SK-N-SH (cell line): ENCODE measurements at regions not wholly inside any gene's neighbourhood (a gene's known extent, or its start where the extent isn't known, plus 50 kb on each side); places are given as distances from the start of the nearest gene placed in this dataset.

Source experiments
- CTCF ChIA-PET: fragments of 300-600, 350-600 bp; formaldehyde crosslinking; extraction: SDS; loops from one replicate; lab custom pipeline; 2021; lab: Yijun Ruan, JAX
- POLR2A ChIA-PET: fragments of 350-600 bp; sonication (Branson Sonifier 250); formaldehyde crosslinking; extraction: SDS; loops from one replicate; lab custom pipeline; 2020; ENCODE audit warnings: antibody characterized with exemption, inconsistent platforms; lab: Yijun Ruan, JAX
- DNase-seq: peaks from one replicate; pipeline ENCODE4 v3.0.0; 2012
- H2AFZ ChIP-seq: fragments of 200-600 bp; sonication (generic); 2 replicates; pipeline ENCODE4 v1.8.1; 2016; ENCODE audit warnings: antibody characterized with exemption, mild to moderate bottlenecking, low read depth
- H3F3A ChIP-seq: fragments of 200-600 bp; sonication (generic); replicated peaks from 2 replicates; pipeline ENCODE3; 2016; ENCODE audit warnings: antibody characterized with exemption, mild to moderate bottlenecking; ENCODE audit not compliant: insufficient read depth
- H3K27ac ChIP-seq, 2 experiments: fragments of 200-500 bp in 1 of 2; fragments of 200-600 bp in 1 of 2; sonication (Bioruptor generic) in 1 of 2; sonication (generic), shearing (Covaris generic) in 1 of 2; 2 replicates each; pipeline versions ENCODE4 v1.5.1 to v1.6.1; 2014 to 2016; ENCODE audit warnings: low read depth in 2 of 2, inconsistent platforms in 1 of 2, low read length in 1 of 2, mild to moderate bottlenecking in 1 of 2, mixed read lengths in 1 of 2
- H3K27me3 ChIP-seq: fragments of 200-600 bp; sonication (generic), shearing (Covaris generic); 2 replicates; pipeline ENCODE4 v1.6.1; 2016; ENCODE audit warnings: mixed run types; ENCODE audit not compliant: insufficient read depth
- H3K36me3 ChIP-seq, 2 experiments: fragments of 200-500 bp in 1 of 2; fragments of 200-600 bp in 1 of 2; sonication (Bioruptor generic) in 1 of 2; sonication (generic) in 1 of 2; replicated peaks in 1 of 2; 2 replicates each; pipeline versions ENCODE3 to v1.5.1; 2014 to 2016; ENCODE audit warnings: low read length in 1 of 2, mild to moderate bottlenecking in 1 of 2; ENCODE audit not compliant: insufficient read depth in 2 of 2, control insufficient read depth in 1 of 2
- H3K4me1 ChIP-seq, 2 experiments: fragments of 200-500 bp in 1 of 2; fragments of 200-600 bp in 1 of 2; sonication (Bioruptor generic) in 1 of 2; sonication (generic), shearing (Covaris generic) in 1 of 2; 2 replicates each; pipeline versions ENCODE4 v1.5.1 to v1.6.1; 2014 to 2016; ENCODE audit warnings: low read depth in 1 of 2, low read length in 1 of 2, mixed run types in 1 of 2; ENCODE audit not compliant: insufficient read depth in 2 of 2, control insufficient read depth in 1 of 2
- H3K4me2 ChIP-seq: fragments of 200-600 bp; sonication (generic), shearing (Covaris generic); 2 replicates; pipeline ENCODE4 v1.6.1; 2017; ENCODE audit warnings: mixed run types
- H3K4me3 ChIP-seq, 2 experiments: fragments of 200-500 bp in 1 of 2; fragments of 200-600 bp in 1 of 2; sonication (Bioruptor generic) in 1 of 2; sonication (generic), shearing (Covaris generic) in 1 of 2; 2 replicates each; pipeline versions ENCODE4 v1.5.1 to v1.8.1; 2014 to 2016; ENCODE audit warnings: low read depth in 2 of 2, inconsistent platforms in 1 of 2, low read length in 1 of 2, mild to moderate bottlenecking in 1 of 2, mixed read lengths in 1 of 2, moderate library complexity in 1 of 2
- H3K79me2 ChIP-seq: fragments of 200-600 bp; sonication (generic); 2 replicates; pipeline ENCODE4 v1.8.1; 2017; ENCODE audit warnings: mild to moderate bottlenecking; ENCODE audit not compliant: insufficient read depth
- H3K9ac ChIP-seq: fragments of 200-600 bp; sonication (generic); 2 replicates; pipeline ENCODE4 v1.6.1; 2017; ENCODE audit warnings: mixed run types
- H3K9me2 ChIP-seq: fragments of 200-600 bp; sonication (generic); 2 replicates; pipeline ENCODE4 v1.6.1; 2017; ENCODE audit warnings: mixed run types
- H3K9me3 ChIP-seq: fragments of 200-600 bp; sonication (generic); 2 replicates; pipeline ENCODE4 v1.6.1; 2017; ENCODE audit warnings: mixed run types, mild to moderate bottlenecking, moderate library complexity
- H4K20me1 ChIP-seq: fragments of 200-600 bp; sonication (generic); 2 replicates; pipeline ENCODE4 v1.6.1; 2017; ENCODE audit warnings: mild to moderate bottlenecking, mixed run types; ENCODE audit not compliant: insufficient read depth
- CTCF ChIP-seq: fragments of 200-600 bp; sonication (generic); IDR thresholded peaks from 2 replicates; pipeline ENCODE4 v1.6.1; 2017; ENCODE audit warnings: antibody characterized with exemption, mild to moderate bottlenecking, moderate library complexity
- ELF1 ChIP-seq: IDR thresholded peaks from 2 replicates; pipeline ENCODE4 v1.4.0; 2012
- EP300 ChIP-seq, 2 experiments: IDR thresholded peaks; 2 replicates each; pipeline versions ENCODE4 v1.4.0 to v1.6.1; 2012; ENCODE audit warnings: borderline replicate concordance in 1 of 2, low read depth in 1 of 2, low read length in 1 of 2
- EZH2phosphoT487 ChIP-seq: fragments of 200-600 bp; sonication (generic); IDR thresholded peaks from 2 replicates; pipeline ENCODE4 v1.6.1; 2017; ENCODE audit warnings: low read depth, mixed run types, mild to moderate bottlenecking, antibody characterized with exemption, moderate library complexity, borderline replicate concordance
- FOSL2 ChIP-seq: IDR thresholded peaks from 2 replicates; pipeline ENCODE4 v1.4.0; 2012; ENCODE audit warnings: low read depth, mild to moderate bottlenecking, moderate library complexity, borderline replicate concordance
- FOXJ3 ChIP-seq: sonication (generic); formaldehyde crosslinking; IDR thresholded peaks from 2 replicates; pipeline ENCODE4 v1.5.1; 2020; ENCODE audit warnings: mild to moderate bottlenecking, missing genetic modification reagents
- IRF3 ChIP-seq: fragments of 150-350 bp; IDR thresholded peaks from 2 replicates; pipeline ENCODE4 v1.6.1; 2016; ENCODE audit warnings: mild to moderate bottlenecking, low read depth, low read length
- MAX ChIP-seq: IDR thresholded peaks from 2 replicates; pipeline ENCODE4 v1.4.0; 2012; ENCODE audit warnings: low read depth
- PBX3 ChIP-seq: IDR thresholded peaks from 2 replicates; pipeline ENCODE4; 2012
- POLR2AphosphoS5 ChIP-seq: IDR thresholded peaks from 2 replicates; pipeline ENCODE4 v1.6.1; 2012; ENCODE audit warnings: low read depth, low read length
- REST ChIP-seq: IDR thresholded peaks from 2 replicates; pipeline ENCODE4 v1.6.1; 2012; ENCODE audit warnings: mild to moderate bottlenecking, low read depth, low read length, moderate library complexity
- RFX5 ChIP-seq: IDR thresholded peaks from 2 replicates; pipeline ENCODE4 v1.6.1; 2012; ENCODE audit warnings: mild to moderate bottlenecking, improper control_type of control experiment, low read length
- SIN3A ChIP-seq: IDR thresholded peaks from 2 replicates; pipeline ENCODE4 v1.6.1; 2012; ENCODE audit warnings: low read depth, mild to moderate bottlenecking, low read length, moderate library complexity, borderline replicate concordance
- SMC3 ChIP-seq: IDR thresholded peaks from 2 replicates; pipeline ENCODE4 v1.6.1; 2012; ENCODE audit warnings: low read depth, low read length, improper control_type of control experiment
- TCF12 ChIP-seq: IDR thresholded peaks from 2 replicates; pipeline ENCODE4 v1.4.0; 2012
- USF1 ChIP-seq: IDR thresholded peaks from 2 replicates; pipeline ENCODE4 v1.4.0; 2012; ENCODE audit warnings: low read depth, borderline replicate concordance
- USF2 ChIP-seq: fragments of 150-350 bp; IDR thresholded peaks from 2 replicates; pipeline ENCODE4 v1.6.1; 2017; ENCODE audit warnings: antibody characterized with exemption, low read length, low read depth, borderline replicate concordance
- ZBTB33 ChIP-seq: IDR thresholded peaks from 2 replicates; pipeline ENCODE4 v1.4.0; 2012; ENCODE audit warnings: low read depth, borderline replicate concordance
- WGBS: methylation state at CpG from one replicate; pipeline ENCODE4 v1.1.6; 2017; ENCODE audit warnings: low lambda C conversion rate; 5-methylcytosine and 5-hydroxymethylcytosine counted together

GRCh38 chr20:48126227-48126740 lies 341.0 kb upstream of the SULF2 start (continued):
- no peak for TF ChIP-seq REST

- no peaks in the 10 kb centered on the region for H3K9me3 ChIP-seq
These were observed 339.7 kb upstream of the SULF2 start for GRCh38 chr20:48124960-48125359.

More at GRCh38 chr20:48124960-48125359, 339.7 kb upstream of the SULF2 start:
- Histone ChIP-seq H3K27me3 (no peaks in the 10 kb centered on the region), H3K4me3 (no peak overlapping the region), H3K79me2 (no peaks in the 10 kb centered on the region), H3K36me3 (no peaks in the 10 kb centered on the region), H3K4me1 (no peaks in the 10 kb centered on the region), H3K27ac (no peak overlapping the region), H3K9ac (no peak overlapping the region), H3K9me2 (no peaks in the 10 kb centered on the region), H4K20me1 (no peaks in the 10 kb centered on the region), H2AFZ (no peak overlapping the region), H3K4me2 (no peak overlapping the region), H3F3A (no peaks in the 10 kb centered on the region)
- 31% methylated on average over 9 of the region's 9 CpGs for WGBS
- DNase-seq: no peak
- ChIA-PET CTCF (interaction anchor here (0.7 kb wide), 1 partner anchor 21 kb away, joined by 3 read pairs; no protein-coding TSS in a partner anchor), POLR2A (no interaction called here)
- TF ChIP-seq USF2 (no peak), RFX5 (no peak), EZH2phosphoT487 (no peak), SMC3 (no peak), EP300 (IDR thresholded peaks at IDR 0.05; ENCODE audit: borderline replicate concordance in 1 of 2, low read depth in 1 of 2, low read length in 1 of 2) (no peak), FOSL2 (no peak), TCF12 (no peak), POLR2AphosphoS5 (no peak), SIN3A (no peak), USF1 (no peak), FOXJ3 (CRISPR knock-in tag) (no peak), ZBTB33 (no peak), IRF3 (no peak), MAX (no peak), ELF1 (no peak), CTCF (no peak), PBX3 (no peak)
